GM23338 (cell line): ENCODE measurements at regions not wholly inside any gene's neighbourhood (a gene's known extent, or its start where the extent isn't known, plus 50 kb on each side); places are given as distances from the start of the nearest gene placed in this dataset.

ENCODE experiments used
- ATAC-seq: fragments of 200-7000 bp; cut with Tn5 transposase; 3 replicates; pipeline ENCODE4 v1.9.1; 2020
- DNase-seq: peaks from one replicate; pipeline ENCODE4 v3.0.0-alpha.2; 2015; ENCODE audit warnings: low spot score
- H2AFZ ChIP-seq: fragments of 200-600 bp; sonication (generic); 2 replicates; pipeline ENCODE4 v1.8.0; 2016; ENCODE audit warnings: antibody characterized with exemption, mild to moderate bottlenecking, moderate library complexity
- H3F3A ChIP-seq: fragments of 200-600 bp; sonication (generic); replicated peaks from 2 replicates; pipeline ENCODE4 v1.8.0; 2017; ENCODE audit warnings: antibody characterized with exemption, mixed run types, low read depth
- H3K27ac ChIP-seq: fragments of 200-600 bp; sonication (generic); 2 replicates; pipeline ENCODE4 v1.6.1; 2016; ENCODE audit warnings: low read depth
- H3K27me3 ChIP-seq: fragments of 200-600 bp; sonication (generic); 2 replicates; pipeline ENCODE4 v1.8.0; 2016; ENCODE audit warnings: mild to moderate bottlenecking, mixed run types, moderate library complexity; ENCODE audit not compliant: insufficient read depth
- H3K36me3 ChIP-seq: fragments of 200-600 bp; sonication (generic); 2 replicates; pipeline ENCODE4 v1.8.0; 2016; ENCODE audit warnings: mild to moderate bottlenecking; ENCODE audit not compliant: insufficient read depth
- H3K4me1 ChIP-seq: fragments of 200-600 bp; sonication (generic); 2 replicates; pipeline ENCODE4 v1.8.0; 2016; ENCODE audit warnings: mild to moderate bottlenecking, moderate library complexity; ENCODE audit not compliant: insufficient read depth
- H3K4me2 ChIP-seq: fragments of 200-600 bp; sonication (generic); 2 replicates; pipeline ENCODE4 v1.7.1; 2017; ENCODE audit warnings: mixed run types
- H3K4me3 ChIP-seq: fragments of 200-600 bp; sonication (generic); 2 replicates; pipeline ENCODE4 v1.6.1; 2016; ENCODE audit warnings: mixed run types
- H3K79me2 ChIP-seq: fragments of 200-600 bp; sonication (generic); replicated peaks from 2 replicates; pipeline ENCODE4 v1.8.0; 2017; ENCODE audit warnings: mild to moderate bottlenecking; ENCODE audit not compliant: insufficient read depth
- H3K9me2 ChIP-seq: fragments of 200-600 bp; sonication (generic); 2 replicates; pipeline ENCODE4 v1.8.0; 2017; ENCODE audit not compliant: insufficient read depth
- H4K20me1 ChIP-seq: fragments of 200-600 bp; sonication (generic); replicated peaks from 2 replicates; pipeline ENCODE4 v1.8.0; 2017; ENCODE audit warnings: mild to moderate bottlenecking; ENCODE audit not compliant: insufficient read depth
- H3K27ac Mint-ChIP-seq: 2 replicates; pipeline ENCODE4 v1.8.0; 2020; ENCODE audit warnings: inconsistent platforms, mild to moderate bottlenecking, moderate library complexity, mixed read lengths
- H3K27me3 Mint-ChIP-seq: 3 replicates; pipeline ENCODE4 v1.8.0; 2022; ENCODE audit warnings: low read depth, mild to moderate bottlenecking, moderate library complexity, mixed read lengths, inconsistent platforms; ENCODE audit not compliant: insufficient read depth, poor library complexity
- H3K36me3 Mint-ChIP-seq: 3 replicates; pipeline ENCODE4 v1.8.0; 2021; ENCODE audit warnings: low read depth, mild to moderate bottlenecking, inconsistent platforms, moderate library complexity, mixed read lengths
- H3K4me1 Mint-ChIP-seq: 3 replicates; pipeline ENCODE4 v1.8.0; 2020; ENCODE audit warnings: mild to moderate bottlenecking, inconsistent platforms, mixed read lengths
- H3K4me3 Mint-ChIP-seq: 3 replicates; pipeline ENCODE4 v1.8.0; 2021; ENCODE audit warnings: moderate library complexity, mild to moderate bottlenecking, inconsistent platforms, mixed read lengths
- H3K9me3 Mint-ChIP-seq: 3 replicates; pipeline ENCODE4 v1.8.0; 2020; ENCODE audit warnings: moderate library complexity, mild to moderate bottlenecking, inconsistent platforms, mixed read lengths
- CREB1 ChIP-seq: fragments of 250-450 bp; sonication (Bioruptor Pico); IDR thresholded peaks from 2 replicates; pipeline ENCODE4 v1.5.0; 2020; ENCODE audit warnings: low read depth, mild to moderate bottlenecking, moderate library complexity
- JUNB ChIP-seq: IDR thresholded peaks from one replicate; pipeline ENCODE4 v1.6.1; 2016; ENCODE audit warnings: antibody characterized with exemption; ENCODE audit not compliant: unreplicated experiment
- POLR2AphosphoS5 ChIP-seq: IDR thresholded peaks from 2 replicates; pipeline ENCODE4 v1.6.1; 2016; ENCODE audit warnings: antibody characterized with exemption, low read depth
- STAT1 ChIP-seq: IDR thresholded peaks from one replicate; pipeline ENCODE4 v1.6.1; 2016; ENCODE audit warnings: antibody characterized with exemption; ENCODE audit not compliant: unreplicated experiment
- ZNF331 ChIP-seq: fragments of 250-450 bp; sonication (Bioruptor Pico); IDR thresholded peaks from 2 replicates; pipeline ENCODE4 v1.5.0; 2020; ENCODE audit warnings: low read depth, mild to moderate bottlenecking, moderate library complexity
- TF ChIP-seq, protein P1 (sequence below): IDR thresholded peaks from 2 replicates; pipeline ENCODE4 v1.6.1; 2016; ENCODE audit warnings: antibody characterized with exemption
- TF ChIP-seq, protein P2 (sequence below), 2 experiments: fragments of 200-600 bp in 1 of 2; sonication (generic) in 1 of 2; conservative IDR thresholded peaks; 2 replicates each; pipeline versions ENCODE4 v1.5.1 to v1.6.1; 2016 to 2017; ENCODE audit warnings: antibody characterized with exemption in 2 of 2, low read depth in 2 of 2, mild to moderate bottlenecking in 2 of 2, moderate library complexity in 1 of 2
- TF ChIP-seq, protein P3 (sequence below): IDR thresholded peaks from one replicate; pipeline ENCODE4 v1.6.1; 2018; ENCODE audit warnings: antibody characterized with exemption; ENCODE audit not compliant: unreplicated experiment

DNA sequence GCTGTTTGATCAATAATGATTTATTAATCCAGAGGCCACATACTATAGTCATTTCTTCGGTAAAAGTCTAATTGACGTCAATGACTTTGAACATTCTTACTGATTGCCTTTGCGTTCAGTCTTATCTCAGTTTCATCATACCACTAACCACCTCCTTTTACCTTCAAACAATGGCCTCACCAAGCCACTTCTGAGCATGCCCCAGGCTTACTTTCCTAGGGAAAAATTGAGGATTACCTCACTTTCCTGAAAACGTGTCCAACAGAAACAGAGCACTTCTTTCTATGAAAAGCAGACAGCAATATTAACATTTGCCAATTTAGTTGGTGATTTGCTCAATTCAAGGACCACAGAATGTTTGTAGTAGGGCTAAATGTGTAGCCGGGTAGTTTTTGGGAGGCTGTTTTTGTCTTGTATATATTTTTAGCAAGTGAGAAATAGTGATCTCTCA is 157.6 kb downstream of the KLF5 start:
- no peaks in the 10 kb centered on the region for H3K27me3 Mint-ChIP-seq
- Histone ChIP-seq H3F3A (no peaks in the 10 kb centered on the region), H3K27ac (no peak overlapping the region), H3K27me3 (no peaks in the 10 kb centered on the region), H3K4me2 (no peak overlapping the region), H3K36me3 (no peaks in the 10 kb centered on the region), H2AFZ (no peak overlapping the region), H4K20me1 (no peaks in the 10 kb centered on the region), H3K4me1 (no peaks in the 10 kb centered on the region), H3K9me2 (no peaks in the 10 kb centered on the region), H3K4me3 (no peak overlapping the region), H3K79me2 (no peaks in the 10 kb centered on the region)
- ATAC-seq (no peak), DNase-seq (no peak)
- no peak overlapping the region for H3K4me3 Mint-ChIP-seq
- no peak overlapping the region for H3K27ac Mint-ChIP-seq
- no peaks in the 10 kb centered on the region for H3K36me3 Mint-ChIP-seq
- H3K4me1 Mint-ChIP-seq = no peaks in the 10 kb centered on the region
- no peaks in the 10 kb centered on the region for H3K9me3 Mint-ChIP-seq
- TF ChIP-seq POLR2AphosphoS5 (no peak), STAT1 (no peak), CREB1 (CRISPR knock-in tag) (no peak), ZNF331 (CRISPR knock-in tag) (no peak), JUNB (no peak)
- TF ChIP-seq, protein P1, sequence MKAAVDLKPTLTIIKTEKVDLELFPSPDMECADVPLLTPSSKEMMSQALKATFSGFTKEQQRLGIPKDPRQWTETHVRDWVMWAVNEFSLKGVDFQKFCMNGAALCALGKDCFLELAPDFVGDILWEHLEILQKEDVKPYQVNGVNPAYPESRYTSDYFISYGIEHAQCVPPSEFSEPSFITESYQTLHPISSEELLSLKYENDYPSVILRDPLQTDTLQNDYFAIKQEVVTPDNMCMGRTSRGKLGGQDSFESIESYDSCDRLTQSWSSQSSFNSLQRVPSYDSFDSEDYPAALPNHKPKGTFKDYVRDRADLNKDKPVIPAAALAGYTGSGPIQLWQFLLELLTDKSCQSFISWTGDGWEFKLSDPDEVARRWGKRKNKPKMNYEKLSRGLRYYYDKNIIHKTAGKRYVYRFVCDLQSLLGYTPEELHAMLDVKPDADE = no peak

DNA sequence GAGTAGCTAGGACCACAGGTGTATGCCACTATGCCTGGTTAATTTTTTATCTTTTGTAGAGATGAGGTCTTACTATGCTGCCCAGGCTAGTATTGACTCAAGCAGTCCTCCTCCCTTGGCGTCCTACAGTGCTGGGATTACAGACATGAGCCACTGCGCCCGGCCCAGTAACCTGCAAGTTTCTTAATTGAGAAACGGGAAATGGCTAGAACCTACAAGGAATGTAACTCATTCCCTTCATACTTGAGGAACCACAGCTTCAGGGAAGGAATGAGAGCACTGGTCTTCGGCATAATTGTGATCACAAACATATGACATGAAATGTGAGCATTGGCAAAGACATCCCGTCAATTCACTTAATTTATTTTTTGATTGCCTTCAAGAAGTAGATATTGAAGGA is 157.0 kb downstream of the KLF5 start:
- Histone ChIP-seq H4K20me1 (no peaks in the 10 kb centered on the region), H3K27me3 (no peaks in the 10 kb centered on the region), H3K4me3 (no peak overlapping the region), H3K9me2 (no peaks in the 10 kb centered on the region), H3K4me1 (no peaks in the 10 kb centered on the region), H3F3A (no peaks in the 10 kb centered on the region), H3K79me2 (no peaks in the 10 kb centered on the region), H3K36me3 (no peaks in the 10 kb centered on the region), H3K4me2 (no peak overlapping the region), H3K27ac (no peak overlapping the region), H2AFZ (peak overlapping the region; percentile 52; the same call in 1 of the 2 replicates)
- no peak for DNase-seq
- H3K27ac Mint-ChIP-seq = no peak overlapping the region
- no peaks in the 10 kb centered on the region for H3K36me3 Mint-ChIP-seq
- no peaks in the 10 kb centered on the region for H3K9me3 Mint-ChIP-seq
- H3K4me3 Mint-ChIP-seq = no peak overlapping the region
- no peaks in the 10 kb centered on the region for H3K27me3 Mint-ChIP-seq
- no peak for ATAC-seq
- TF ChIP-seq, protein P2, sequence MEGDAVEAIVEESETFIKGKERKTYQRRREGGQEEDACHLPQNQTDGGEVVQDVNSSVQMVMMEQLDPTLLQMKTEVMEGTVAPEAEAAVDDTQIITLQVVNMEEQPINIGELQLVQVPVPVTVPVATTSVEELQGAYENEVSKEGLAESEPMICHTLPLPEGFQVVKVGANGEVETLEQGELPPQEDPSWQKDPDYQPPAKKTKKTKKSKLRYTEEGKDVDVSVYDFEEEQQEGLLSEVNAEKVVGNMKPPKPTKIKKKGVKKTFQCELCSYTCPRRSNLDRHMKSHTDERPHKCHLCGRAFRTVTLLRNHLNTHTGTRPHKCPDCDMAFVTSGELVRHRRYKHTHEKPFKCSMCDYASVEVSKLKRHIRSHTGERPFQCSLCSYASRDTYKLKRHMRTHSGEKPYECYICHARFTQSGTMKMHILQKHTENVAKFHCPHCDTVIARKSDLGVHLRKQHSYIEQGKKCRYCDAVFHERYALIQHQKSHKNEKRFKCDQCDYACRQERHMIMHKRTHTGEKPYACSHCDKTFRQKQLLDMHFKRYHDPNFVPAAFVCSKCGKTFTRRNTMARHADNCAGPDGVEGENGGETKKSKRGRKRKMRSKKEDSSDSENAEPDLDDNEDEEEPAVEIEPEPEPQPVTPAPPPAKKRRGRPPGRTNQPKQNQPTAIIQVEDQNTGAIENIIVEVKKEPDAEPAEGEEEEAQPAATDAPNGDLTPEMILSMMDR (conservative IDR thresholded peaks at IDR 0.05; ENCODE audit: low read depth in 2 of 2) = no peak
- TF ChIP-seq JUNB = no peak
- TF ChIP-seq, protein P3, sequence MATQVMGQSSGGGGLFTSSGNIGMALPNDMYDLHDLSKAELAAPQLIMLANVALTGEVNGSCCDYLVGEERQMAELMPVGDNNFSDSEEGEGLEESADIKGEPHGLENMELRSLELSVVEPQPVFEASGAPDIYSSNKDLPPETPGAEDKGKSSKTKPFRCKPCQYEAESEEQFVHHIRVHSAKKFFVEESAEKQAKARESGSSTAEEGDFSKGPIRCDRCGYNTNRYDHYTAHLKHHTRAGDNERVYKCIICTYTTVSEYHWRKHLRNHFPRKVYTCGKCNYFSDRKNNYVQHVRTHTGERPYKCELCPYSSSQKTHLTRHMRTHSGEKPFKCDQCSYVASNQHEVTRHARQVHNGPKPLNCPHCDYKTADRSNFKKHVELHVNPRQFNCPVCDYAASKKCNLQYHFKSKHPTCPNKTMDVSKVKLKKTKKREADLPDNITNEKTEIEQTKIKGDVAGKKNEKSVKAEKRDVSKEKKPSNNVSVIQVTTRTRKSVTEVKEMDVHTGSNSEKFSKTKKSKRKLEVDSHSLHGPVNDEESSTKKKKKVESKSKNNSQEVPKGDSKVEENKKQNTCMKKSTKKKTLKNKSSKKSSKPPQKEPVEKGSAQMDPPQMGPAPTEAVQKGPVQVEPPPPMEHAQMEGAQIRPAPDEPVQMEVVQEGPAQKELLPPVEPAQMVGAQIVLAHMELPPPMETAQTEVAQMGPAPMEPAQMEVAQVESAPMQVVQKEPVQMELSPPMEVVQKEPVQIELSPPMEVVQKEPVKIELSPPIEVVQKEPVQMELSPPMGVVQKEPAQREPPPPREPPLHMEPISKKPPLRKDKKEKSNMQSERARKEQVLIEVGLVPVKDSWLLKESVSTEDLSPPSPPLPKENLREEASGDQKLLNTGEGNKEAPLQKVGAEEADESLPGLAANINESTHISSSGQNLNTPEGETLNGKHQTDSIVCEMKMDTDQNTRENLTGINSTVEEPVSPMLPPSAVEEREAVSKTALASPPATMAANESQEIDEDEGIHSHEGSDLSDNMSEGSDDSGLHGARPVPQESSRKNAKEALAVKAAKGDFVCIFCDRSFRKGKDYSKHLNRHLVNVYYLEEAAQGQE = no peak
- no peaks in the 10 kb centered on the region for H3K4me1 Mint-ChIP-seq
